ENCODE measurements at regions not wholly inside any gene's neighbourhood (a gene's known extent, or its start where the extent isn't known, plus 50 kb on each side); places are given as distances from the start of the nearest gene placed in this dataset.

- DNase-seq, result no peak
- WGBS, 2 donors, result 80 to 85% methylated on average over 16 of the region's 16 CpGs
- no peaks in the 10 kb centered on the region for H3K4me1 ChIP-seq
Measured at GRCh38 chr11:134632347-134633119, 220.5 kb upstream of the B3GAT1 start.

GRCh38 chr11:134630861-134631260 is 218.8 kb upstream of the B3GAT1 start:
- H3K4me1 ChIP-seq, result no peaks in the 10 kb centered on the region
- H3K9me3 ChIP-seq, result no peaks in the 10 kb centered on the region
- no peak overlapping the region for H3K4me3 ChIP-seq
- no peak for TF ChIP-seq CTCF (IDR thresholded peaks at IDR 0.05)
- no peak for TF ChIP-seq POLR2A (IDR thresholded peaks at IDR 0.05)
- TF ChIP-seq POLR2AphosphoS5 (IDR thresholded peaks at IDR 0.05), result no peak
- TF ChIP-seq EP300 (IDR thresholded peaks at IDR 0.05), result no peak
- no peak for DNase-seq
- WGBS, 2 donors, result 73 to 77% methylated on average over 13 of the region's 13 CpGs
- no peak overlapping the region for H3K27ac ChIP-seq
- H3K36me3 ChIP-seq, result no peaks in the 10 kb centered on the region
- peaks cover 0 to under 1% (median 0%) of the 10 kb centered on the region in 3 donors for H3K27me3 ChIP-seq
- intact Hi-C loops (cut with DNase I), result no loop called here

More at GRCh38 chr11:134632347-134633119, 220.5 kb upstream of the B3GAT1 start:
- no peaks in the 10 kb centered on the region for H3K9me3 ChIP-seq
- intact Hi-C loops (cut with DNase I), result no loop called here
- peaks cover 0 to 5% (median 0%) of the 10 kb centered on the region in 3 donors for H3K27me3 ChIP-seq
- no peak overlapping the region for H3K4me3 ChIP-seq
- no peak overlapping the region for H3K27ac ChIP-seq
- TF ChIP-seq POLR2A (IDR thresholded peaks at IDR 0.05), result no peak
- TF ChIP-seq EP300 (IDR thresholded peaks at IDR 0.05), result no peak
- no peaks in the 10 kb centered on the region for H3K36me3 ChIP-seq

GRCh38 chr11:134628426-134628825 is 216.4 kb upstream of the B3GAT1 start:
- 92 to 95% methylated on average over 6 of the region's 6 CpGs for WGBS, 2 donors
- TF ChIP-seq CTCF (IDR thresholded peaks at IDR 0.05) (no peak), POLR2A (IDR thresholded peaks at IDR 0.05) (no peak), POLR2AphosphoS5 (IDR thresholded peaks at IDR 0.05) (no peak), EP300 (IDR thresholded peaks at IDR 0.05) (no peak)
- intact Hi-C loops (cut with DNase I), result no loop called here
- no peak for DNase-seq
- Histone ChIP-seq H3K27me3 (no peaks in the 10 kb centered on the region), H3K27ac (no peak overlapping the region), H3K9me3 (no peaks in the 10 kb centered on the region), H3K4me1 (no peaks in the 10 kb centered on the region), H3K4me3 (no peak overlapping the region), H3K36me3 (no peaks in the 10 kb centered on the region)

DNA sequence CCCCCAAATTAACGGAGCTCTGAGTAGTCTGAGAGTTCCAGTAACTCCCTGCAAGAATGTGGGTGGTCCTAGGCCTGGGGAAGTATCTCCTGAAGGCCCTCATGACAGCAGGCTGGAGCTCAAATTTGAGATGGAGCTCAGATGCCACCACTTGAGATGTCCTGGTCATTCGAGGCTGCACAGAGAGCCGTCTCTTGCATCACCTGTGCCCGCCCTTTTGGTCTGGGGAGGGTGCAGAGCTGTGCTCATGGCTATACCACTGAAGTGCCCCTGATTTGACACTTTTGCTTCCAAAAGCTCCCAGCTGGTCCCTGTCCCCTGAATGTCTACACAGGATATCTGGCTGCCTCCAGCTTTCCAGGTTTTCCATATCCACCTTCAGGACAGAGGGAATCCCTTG is 214.0 kb upstream of the B3GAT1 start:
- H3K27me3 ChIP-seq, result no peaks in the 10 kb centered on the region
- whole genome bisulfite sequencing, 2 donors, result 73 to 75% methylated on average over 4 of the region's 4 CpGs
- no peaks in the 10 kb centered on the region for H3K36me3 ChIP-seq
- H3K27ac ChIP-seq, result no peak overlapping the region
- intact Hi-C loops (cut with DNase I), result no loop called here
- TF ChIP-seq POLR2A (IDR thresholded peaks at IDR 0.05) (no peak), EP300 (IDR thresholded peaks at IDR 0.05) (no peak), POLR2AphosphoS5 (IDR thresholded peaks at IDR 0.05) (no peak), CTCF (IDR thresholded peaks at IDR 0.05) (no peak)
- no peaks in the 10 kb centered on the region for H3K4me1 ChIP-seq
- no peak overlapping the region for H3K4me3 ChIP-seq
- H3K9me3 ChIP-seq, result no peaks in the 10 kb centered on the region
- DNase-seq, result no peak

DNA sequence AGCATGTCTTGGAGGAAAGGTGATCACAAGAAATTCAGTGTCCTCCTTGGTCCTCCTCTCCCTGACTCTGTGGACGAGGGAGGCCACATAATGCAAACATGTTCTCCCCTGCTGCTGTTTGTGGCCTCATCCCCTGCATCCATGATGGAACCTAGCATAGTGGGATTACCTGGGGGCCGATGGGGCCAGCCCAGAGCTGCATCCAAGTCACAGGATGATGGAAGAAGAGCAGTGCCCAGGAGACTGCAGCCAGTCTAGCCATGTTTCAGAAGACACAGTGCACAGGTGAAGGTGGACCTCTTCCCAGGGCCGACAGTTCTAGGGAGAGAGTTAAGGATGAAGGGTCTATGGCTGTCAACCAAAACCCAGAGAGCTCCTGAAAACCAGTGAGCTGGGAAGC is 213.6 kb upstream of the B3GAT1 start:
- no peak overlapping the region for H3K4me3 ChIP-seq
- intact Hi-C loops (cut with DNase I), result no loop called here
- WGBS, 2 donors, result 56 to 71% methylated on average over 3 of the region's 3 CpGs
- DNase-seq, result no peak
- H3K4me1 ChIP-seq, result no peaks in the 10 kb centered on the region
- no peaks in the 10 kb centered on the region for H3K36me3 ChIP-seq
- no peaks in the 10 kb centered on the region for H3K27me3 ChIP-seq
- no peak overlapping the region for H3K27ac ChIP-seq
- TF ChIP-seq POLR2AphosphoS5 (IDR thresholded peaks at IDR 0.05) (no peak), POLR2A (IDR thresholded peaks at IDR 0.05) (no peak), EP300 (IDR thresholded peaks at IDR 0.05) (no peak), CTCF (IDR thresholded peaks at IDR 0.05) (no peak)
- H3K9me3 ChIP-seq, result no peaks in the 10 kb centered on the region

All from sigmoid colon (tissue), 6 donors.